NCI-H2171 (cell line): ENCODE measurements at regions not wholly inside any gene's neighbourhood (a gene's known extent, or its start where the extent isn't known, plus 50 kb on each side); places are given as distances from the start of the nearest gene placed in this dataset.

Experiments used
- DNase-seq: peaks from one replicate; lab custom pipeline; 2025; lab: John Stamatoyannopoulos, UW

DNA sequence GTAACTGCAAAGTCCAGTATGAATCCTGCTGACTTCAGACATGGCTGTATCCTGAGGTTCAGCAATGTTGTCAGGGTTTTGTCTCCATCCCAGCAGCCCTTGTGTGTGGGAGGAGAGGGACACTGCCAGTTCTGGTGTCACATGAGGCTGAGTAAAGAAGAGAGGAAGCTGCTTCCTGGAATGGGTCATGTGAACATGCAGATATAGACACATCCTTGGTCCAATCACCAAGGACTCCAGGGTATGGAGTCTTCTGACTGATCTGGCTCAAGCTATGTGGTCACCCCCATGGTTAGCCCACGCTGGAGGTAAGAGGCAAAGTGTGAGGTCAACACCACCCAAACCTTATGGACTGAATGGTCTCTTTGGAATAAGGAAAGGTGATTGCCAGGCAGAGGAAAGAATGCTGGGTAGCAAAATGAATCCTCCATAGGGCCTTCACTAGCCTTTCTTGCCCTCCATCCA, 134.4 kb upstream of the SLC1A4 start:
- no peak for DNase-seq

GRCh38 chr2:64857581-64858471, 131.4 kb upstream of the SLC1A4 start:
- DNase-seq, result no peak

DNA sequence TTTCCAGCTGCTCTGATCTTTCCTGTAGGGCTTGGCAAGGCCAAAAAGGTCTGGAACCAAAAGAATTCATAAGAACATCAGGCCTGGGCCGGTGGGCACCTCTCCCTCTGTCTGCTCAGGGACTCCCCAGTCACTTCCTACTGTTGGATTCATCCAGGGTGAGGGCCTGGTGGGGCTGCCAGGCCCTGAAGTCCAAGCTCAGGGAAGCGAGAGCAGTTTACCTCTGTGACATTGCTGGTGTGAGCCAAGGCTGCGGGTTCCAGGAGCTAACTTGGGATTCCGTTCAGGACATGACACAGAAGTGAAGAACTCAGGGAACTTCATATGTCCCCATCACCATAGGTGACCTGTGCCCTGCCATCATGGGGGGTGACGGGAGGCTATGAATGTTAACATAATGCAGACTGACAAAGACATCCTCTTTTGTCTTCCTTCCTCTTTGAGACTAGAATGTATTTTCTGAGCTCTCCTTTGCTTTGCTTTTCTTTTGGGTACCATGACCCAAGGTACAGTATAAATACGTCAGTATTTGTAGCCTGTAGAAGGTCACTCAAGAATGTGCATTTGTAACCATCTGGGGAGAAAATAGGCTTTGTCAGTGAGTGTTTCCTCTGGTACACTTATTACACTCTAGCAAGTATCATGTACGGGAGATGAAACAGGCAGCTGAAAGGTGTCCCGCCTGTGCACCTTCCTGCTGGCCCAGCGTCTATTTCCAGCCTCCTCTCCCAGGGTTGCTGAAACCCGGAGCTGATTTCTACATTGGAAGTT, 130.5 kb upstream of the SLC1A4 start:
- DNase-seq, result no peak

DNA sequence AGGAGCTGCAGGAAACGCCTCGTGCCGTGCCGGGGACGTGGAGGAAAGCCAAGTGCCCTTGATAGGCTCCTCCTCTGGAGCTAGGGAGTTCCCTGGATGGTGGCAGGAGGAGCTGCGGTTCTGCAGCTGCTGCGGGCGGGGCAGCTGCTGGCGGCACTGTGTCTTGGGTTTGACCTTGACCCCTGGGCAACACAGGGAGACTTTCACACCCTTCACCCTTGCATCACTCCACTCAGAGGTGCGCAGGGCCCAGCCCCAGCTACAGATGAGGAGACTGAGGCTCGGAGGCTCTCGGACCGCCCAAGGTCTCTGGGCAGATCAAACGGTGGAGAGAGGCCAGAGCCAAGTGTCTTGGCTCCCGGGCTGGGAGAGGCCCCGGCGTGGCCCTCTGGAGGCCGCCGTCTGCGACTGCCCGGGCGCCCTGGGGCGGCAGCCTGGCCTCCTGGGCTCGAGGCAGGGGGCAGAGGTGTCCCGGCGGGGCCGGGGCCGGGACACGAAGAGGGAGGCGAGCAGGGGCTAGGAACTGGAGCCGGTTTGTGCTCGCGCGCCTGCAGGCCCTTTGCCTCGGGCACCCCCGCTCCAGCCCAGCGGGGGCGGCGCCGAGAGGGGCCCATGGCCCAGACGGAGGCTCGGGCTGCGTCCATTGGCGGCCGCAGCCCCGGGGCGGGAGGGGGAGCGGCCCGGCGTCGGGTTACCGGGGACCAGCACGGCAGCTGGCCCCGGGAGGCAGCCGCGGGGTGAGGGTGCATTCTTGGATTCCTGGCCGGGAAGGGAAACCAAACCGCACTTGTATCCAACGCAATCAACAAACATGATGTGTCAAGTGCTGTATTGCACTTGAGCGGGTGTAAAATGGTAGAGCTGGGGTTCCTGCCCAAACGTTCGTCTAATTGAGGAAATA, 129.6 kb upstream of the SLC1A4 start:
- peak; percentile 60 for DNase-seq

GRCh38 chr2:64860276-64860885, 128.8 kb upstream of the SLC1A4 start:
- DNase-seq, result no peak

- no peak for DNase-seq
Observed at GRCh38 chr2:64860936-64861335, 128.3 kb upstream of the SLC1A4 start.

- DNase-seq, result no peak
Observed at GRCh38 chr2:64861452-64862397, 127.5 kb upstream of the SLC1A4 start.

DNA sequence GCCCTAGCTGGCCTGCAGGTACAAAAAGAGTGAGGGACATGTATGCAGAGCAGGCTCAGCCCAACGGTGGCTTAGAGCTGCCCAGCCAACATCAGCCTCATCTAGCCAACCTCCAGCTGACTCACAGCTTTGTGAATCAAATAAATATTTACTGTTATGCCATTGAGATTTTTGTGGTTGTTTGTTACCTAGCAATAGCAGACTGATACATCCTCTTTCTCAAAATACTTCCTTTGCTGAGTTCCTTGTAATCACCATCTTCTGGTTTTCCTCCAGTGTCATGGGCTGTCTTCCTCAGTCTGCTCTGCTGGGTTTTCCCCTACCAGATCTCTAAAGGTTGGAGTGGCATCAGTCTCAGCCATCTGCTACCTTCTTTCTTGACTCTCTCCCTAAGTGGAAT, 126.6 kb upstream of the SLC1A4 start:
- DNase-seq, result no peak

DNA sequence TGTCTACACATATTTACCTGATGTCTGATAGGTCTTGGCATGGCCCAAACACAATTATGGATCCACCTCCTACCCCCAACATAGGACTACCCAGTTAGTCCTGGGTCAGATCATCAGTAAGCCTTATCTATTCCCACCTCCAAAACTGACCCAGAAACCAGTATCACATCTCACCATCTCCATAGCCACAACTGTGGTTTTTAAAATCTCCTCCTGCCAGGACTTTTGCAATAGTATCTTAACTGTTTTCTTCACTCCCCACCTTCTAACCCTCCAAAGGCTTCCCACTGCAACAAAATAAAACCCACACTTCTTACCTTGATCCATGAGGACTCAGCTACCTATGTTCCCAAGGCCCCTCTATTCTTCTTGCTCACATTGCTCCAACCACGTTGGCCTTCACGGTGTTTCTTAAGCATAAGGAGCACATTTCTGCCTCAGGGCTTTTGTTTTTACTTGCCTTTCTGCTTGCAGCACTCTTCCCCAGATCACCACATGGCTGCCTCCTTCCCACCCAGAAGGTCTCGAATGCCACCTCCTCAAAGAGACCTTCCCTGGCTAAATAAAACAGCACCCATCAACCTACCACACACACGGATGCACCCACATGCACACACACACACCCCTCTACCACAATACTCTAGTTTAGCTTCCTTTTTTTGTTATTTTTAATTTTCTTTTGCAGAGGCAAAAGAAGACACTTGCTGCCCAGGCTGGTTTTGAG, 125.9 kb upstream of the SLC1A4 start:
- DNase-seq, result no peak

- DNase-seq, result peak; percentile 59
Observed at GRCh38 chr2:64865073-64865830, 123.9 kb upstream of the SLC1A4 start.

DNA sequence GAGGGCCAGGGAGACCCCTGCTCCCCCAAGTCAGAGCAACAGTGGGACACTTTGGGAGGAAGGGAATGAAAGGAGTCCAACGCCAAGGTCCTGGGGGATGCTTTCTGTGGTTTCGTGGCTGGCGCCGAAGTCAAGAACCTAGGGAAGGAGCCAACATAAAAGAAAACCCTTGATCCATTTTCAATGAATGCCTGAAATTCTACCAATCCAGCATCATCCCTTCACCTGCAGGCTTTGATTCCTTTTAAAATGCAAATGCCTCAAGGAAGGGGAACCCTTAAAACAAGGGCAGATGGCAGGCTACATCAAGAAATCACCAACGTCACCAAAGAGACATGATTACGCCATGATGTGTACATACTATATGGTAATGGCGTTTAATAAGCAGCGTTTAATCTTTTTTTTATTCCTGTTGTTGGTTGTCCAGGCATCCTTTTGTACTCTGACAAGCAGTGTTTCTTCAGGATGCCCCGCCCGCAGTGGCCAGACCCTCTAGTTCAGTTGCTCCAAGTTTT, 123.3 kb upstream of the SLC1A4 start:
- no peak for DNase-seq

DNA sequence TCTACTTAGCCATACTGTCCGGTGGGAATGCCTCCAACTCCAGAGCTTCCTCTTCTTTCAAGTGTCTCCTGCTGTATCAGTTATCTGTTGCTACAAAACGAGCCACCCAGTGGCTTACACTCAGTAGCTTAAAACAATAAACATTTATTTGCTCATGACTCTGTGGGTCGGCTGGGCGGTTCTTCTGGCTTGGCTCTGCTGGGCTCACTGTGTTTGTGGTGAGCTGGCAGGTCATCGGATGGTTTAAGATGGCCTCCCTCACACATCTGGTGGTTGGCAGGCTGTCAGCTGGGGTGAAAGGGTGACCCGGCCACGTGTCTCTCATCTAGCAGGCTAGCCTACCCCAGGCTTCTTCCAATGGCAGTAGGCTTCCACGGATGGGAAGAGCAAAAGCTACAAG, 122.4 kb upstream of the SLC1A4 start:
- no peak for DNase-seq

GRCh38 chr2:64867253-64867996, 121.8 kb upstream of the SLC1A4 start:
- DNase-seq, result no peak

DNA sequence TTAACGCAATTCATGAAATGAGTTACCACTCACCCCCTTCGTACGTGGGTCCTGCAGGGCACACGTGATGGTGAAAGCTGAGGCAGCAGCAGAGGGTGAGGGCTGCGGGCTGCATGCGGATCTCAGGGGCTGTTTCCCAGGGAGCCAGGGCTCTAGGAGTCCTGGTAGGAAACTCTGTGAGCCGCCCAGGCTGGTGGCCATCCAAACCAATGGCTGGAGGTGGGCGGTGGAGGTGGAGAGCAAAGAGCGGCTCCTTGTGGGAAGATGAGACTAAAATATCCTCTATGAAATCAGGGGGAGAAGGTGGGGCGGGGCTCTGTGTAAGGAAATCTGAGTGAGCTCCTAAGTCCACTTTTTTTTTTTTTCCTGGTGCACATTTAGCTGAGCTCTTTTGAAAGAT, 120.1 kb upstream of the SLC1A4 start:
- DNase-seq, result no peak

DNA sequence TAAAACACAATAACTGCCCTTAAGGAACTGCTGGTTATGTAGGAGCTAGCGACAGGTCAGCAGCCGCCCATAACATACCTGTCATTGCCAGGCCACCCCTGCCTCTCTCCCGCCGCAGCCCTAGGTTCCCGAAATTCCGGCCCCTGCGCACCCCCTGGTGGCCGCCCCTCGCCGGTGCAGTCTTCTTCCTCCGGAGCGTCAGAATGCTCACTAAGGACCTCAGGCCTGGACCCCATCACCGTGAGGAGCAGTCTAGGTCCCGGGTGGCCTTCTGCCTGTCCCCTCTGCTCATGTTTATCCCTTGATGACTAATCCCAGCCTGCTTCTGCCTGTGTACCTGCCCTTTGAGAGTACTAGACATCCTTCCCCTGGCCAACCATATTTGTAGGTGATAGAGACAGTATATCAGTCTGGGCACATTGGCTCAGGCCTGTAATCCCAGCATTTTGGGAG, 115.7 kb upstream of the SLC1A4 start:
- peak; percentile 3 for DNase-seq

DNA sequence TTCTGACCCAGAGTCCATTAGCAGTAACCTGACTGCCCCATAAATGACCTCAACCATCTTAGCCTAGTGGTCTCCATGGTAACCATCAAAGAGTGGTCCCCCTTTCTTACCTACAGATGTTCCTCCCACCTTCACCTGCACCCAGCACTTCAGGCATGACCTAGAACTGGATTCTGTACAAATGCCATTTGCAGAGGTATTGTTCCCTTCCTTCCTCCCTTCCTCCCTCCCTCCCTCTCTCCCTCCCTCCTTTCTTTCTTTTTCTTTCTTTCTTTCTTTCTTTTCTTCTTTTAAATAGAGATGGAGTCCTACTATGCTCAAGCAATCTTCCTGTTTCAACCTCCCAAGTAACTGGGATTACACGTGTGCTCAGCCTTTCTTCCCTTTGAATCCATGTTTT, 114.6 kb upstream of the SLC1A4 start:
- no peak for DNase-seq

DNA sequence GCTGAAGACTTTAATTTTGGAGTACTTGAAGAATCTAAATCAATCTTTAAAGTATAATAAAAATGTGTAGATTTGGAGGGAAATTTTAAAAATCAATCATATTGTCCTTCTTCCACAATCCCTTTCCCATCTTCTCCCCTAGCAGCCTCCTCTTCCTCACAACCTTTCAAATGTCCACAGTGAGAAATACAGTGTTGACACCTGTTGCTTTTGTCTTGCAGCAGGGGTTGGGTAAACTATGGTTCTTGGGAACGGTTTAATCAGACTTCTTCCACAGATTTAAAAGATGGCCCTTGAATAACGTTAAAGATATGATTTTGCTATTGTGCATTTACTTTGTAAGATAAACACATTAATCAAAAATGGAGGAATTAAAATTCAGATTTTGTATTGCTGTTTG, 113.8 kb upstream of the SLC1A4 start:
- no peak for DNase-seq

- peak; percentile 11 for DNase-seq
Observed at GRCh38 chr2:64876137-64876647, 113.0 kb upstream of the SLC1A4 start.
